ENCODE measurements at regions not wholly inside any gene's neighbourhood (a gene's known extent, or its start where the extent isn't known, plus 50 kb on each side); places are given as distances from the start of the nearest gene placed in this dataset.
"Not testable (repeated sequence)": the region's sequence is repeated elsewhere in the genome, so short reads cannot be mapped to it uniquely, and the experiment has no call there.

DNA sequence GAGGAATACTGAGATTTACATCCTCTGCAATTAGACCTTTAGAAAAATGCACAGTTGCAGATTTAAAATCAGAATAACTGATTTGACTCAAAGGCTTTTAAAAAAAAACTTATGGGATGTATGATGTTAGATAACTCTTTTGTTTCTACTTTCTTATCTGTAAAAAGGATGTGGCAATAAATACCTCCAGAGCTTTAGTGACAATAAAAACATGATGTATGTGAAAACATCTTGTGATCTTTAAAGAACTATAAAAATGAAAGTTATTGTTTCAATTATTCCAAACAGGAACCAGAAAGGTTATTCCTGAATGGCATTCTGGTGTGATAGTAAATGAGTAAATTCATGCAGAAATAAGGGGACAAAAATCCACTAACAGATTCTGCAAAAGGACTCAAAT lies 2712.2 kb upstream of the PCDH20 start:
- DNase-seq (ENCODE audit: extremely low spot score, unreplicated experiment) = no peak
- H3K27me3 Mint-ChIP-seq (ENCODE audit: unreplicated experiment) = no peaks in the 10 kb centered on the region
- no peak for TF ChIP-seq CTCF (IDR thresholded peaks at IDR 0.05)
- H3K4me3 Mint-ChIP-seq (ENCODE audit: unreplicated experiment) = no peak overlapping the region
- no peaks in the 10 kb centered on the region for H3K9me3 Mint-ChIP-seq (ENCODE audit: unreplicated experiment)
- no peaks in the 10 kb centered on the region for H3K36me3 Mint-ChIP-seq (ENCODE audit: unreplicated experiment)
- H3K4me1 Mint-ChIP-seq (ENCODE audit: unreplicated experiment) = peaks cover 28% of the 10 kb centered on the region
- H3K27ac Mint-ChIP-seq (ENCODE audit: unreplicated experiment) = no peak overlapping the region

DNA sequence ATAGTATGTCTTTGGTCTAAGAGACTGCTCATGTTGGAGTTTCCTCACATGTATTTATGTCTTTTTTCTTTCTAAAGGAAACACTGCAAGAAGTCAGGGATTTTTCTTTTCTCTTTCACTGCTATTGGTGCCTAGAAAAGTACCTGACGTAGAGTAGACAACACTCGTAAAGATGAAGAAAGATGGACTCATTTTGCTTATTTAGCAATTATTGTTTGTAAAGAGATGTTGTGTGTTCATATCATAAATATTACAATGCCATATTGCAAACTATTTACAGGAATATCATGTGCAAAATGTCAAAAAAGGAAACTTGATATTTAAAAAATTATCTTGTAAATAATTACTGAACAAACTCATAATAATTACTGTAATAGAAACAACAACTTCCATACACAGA lies 2711.5 kb upstream of the PCDH20 start:
- Mint-ChIP-seq H3K27me3 (ENCODE audit: unreplicated experiment) (no peaks in the 10 kb centered on the region), H3K36me3 (ENCODE audit: unreplicated experiment) (no peaks in the 10 kb centered on the region), H3K27ac (ENCODE audit: unreplicated experiment) (no peak overlapping the region), H3K4me1 (ENCODE audit: unreplicated experiment) (peaks cover 33% of the 10 kb centered on the region), H3K4me3 (ENCODE audit: unreplicated experiment) (no peak overlapping the region), H3K9me3 (ENCODE audit: unreplicated experiment) (no peaks in the 10 kb centered on the region)
- TF ChIP-seq CTCF (IDR thresholded peaks at IDR 0.05) = no peak
- no peak for DNase-seq (ENCODE audit: extremely low spot score, unreplicated experiment)

DNA sequence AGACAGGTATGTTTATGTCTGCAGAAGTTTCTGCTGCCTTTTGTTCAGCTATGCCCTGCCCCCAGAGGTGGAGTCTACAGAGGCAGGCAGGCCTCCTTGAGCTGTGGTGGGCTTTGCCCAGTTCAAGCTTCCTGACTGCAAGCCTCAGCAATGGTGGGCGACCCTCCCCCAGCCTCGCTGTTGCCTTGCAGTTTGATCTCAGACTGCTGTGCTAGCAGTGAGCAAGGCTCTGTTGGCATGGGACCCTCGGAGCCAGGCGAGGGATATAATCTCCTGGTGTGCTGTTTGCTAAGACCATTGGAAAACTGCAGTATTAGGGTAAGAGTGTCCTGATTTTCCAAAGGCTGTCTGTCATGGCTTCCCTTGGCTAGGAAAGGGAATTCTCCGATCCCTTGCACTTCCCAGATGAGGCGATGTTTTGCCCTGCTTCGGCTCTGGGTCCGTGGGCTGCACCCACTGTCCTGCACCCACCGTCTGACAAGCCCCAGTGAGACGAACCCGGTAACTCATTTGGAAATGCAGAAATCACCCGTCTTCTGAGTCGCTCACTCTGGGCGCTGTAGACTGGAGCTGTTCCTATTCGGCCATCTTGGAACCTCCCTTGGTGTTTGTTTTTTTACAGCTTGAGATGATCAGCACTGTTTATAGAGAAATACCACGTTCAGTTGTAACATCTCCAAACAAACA lies 2705.5 kb upstream of the PCDH20 start:
- H3K27ac Mint-ChIP-seq (ENCODE audit: unreplicated experiment); DNase-seq (ENCODE audit: extremely low spot score, unreplicated experiment); H3K27me3 Mint-ChIP-seq (ENCODE audit: unreplicated experiment); H3K4me3 Mint-ChIP-seq (ENCODE audit: unreplicated experiment); H3K36me3 Mint-ChIP-seq (ENCODE audit: unreplicated experiment): not testable (repeated sequence)
- Mint-ChIP-seq H3K9me3 (ENCODE audit: unreplicated experiment) (peaks cover 15% of the 10 kb centered on the region), H3K4me1 (ENCODE audit: unreplicated experiment) (peaks cover 20% of the 10 kb centered on the region)

DNA sequence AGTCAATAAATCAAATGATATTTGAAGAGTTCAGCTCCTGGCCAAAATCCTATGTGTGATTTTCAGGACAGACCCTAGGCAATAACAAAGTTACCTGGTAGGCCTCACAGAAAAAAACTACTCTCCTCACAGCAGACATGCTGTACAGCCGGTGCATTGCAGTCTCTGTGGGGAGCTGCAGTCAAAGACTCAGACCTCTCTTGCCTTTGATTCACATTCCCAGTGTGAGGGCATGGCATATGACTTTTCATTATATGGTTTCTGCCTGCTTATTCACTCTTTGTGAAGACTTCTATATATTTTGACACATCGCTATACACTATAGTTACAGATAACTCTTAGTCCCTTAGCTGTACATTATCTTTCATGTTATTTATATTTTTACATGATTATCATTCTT lies 2684.3 kb upstream of the PCDH20 start:
- Mint-ChIP-seq H3K4me1 (ENCODE audit: unreplicated experiment) (no peaks in the 10 kb centered on the region), H3K36me3 (ENCODE audit: unreplicated experiment) (no peaks in the 10 kb centered on the region), H3K4me3 (ENCODE audit: unreplicated experiment) (no peak overlapping the region), H3K9me3 (ENCODE audit: unreplicated experiment) (no peaks in the 10 kb centered on the region), H3K27ac (ENCODE audit: unreplicated experiment) (no peak overlapping the region), H3K27me3 (ENCODE audit: unreplicated experiment) (no peaks in the 10 kb centered on the region)
- no peak for TF ChIP-seq CTCF (IDR thresholded peaks at IDR 0.05)
- no peak for DNase-seq (ENCODE audit: extremely low spot score, unreplicated experiment)

DNA sequence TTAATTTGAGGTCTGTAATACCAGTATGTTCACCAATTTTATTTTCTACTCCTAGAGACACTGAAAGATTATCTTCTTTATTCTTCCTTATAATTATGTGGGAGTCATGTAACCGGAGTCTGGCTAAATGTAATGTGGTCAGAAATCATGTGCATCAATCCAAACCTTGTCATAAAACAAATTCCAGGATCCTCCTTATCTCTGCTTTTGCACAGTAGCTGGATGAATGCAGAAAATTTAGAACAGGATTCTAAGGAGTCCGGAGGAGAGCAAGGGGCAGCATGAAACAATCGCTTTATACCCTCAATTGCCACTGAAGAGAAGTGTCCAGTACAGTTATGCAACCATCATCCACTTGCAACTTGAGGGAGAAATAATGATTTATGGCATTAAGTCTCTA lies 2674.7 kb upstream of the PCDH20 start:
- H3K27ac Mint-ChIP-seq (ENCODE audit: unreplicated experiment) = no peak overlapping the region
- H3K4me3 Mint-ChIP-seq (ENCODE audit: unreplicated experiment) = no peak overlapping the region
- H3K4me1 Mint-ChIP-seq (ENCODE audit: unreplicated experiment) = no peaks in the 10 kb centered on the region
- TF ChIP-seq CTCF (IDR thresholded peaks at IDR 0.05) = no peak
- no peaks in the 10 kb centered on the region for H3K9me3 Mint-ChIP-seq (ENCODE audit: unreplicated experiment)
- no peaks in the 10 kb centered on the region for H3K27me3 Mint-ChIP-seq (ENCODE audit: unreplicated experiment)
- H3K36me3 Mint-ChIP-seq (ENCODE audit: unreplicated experiment) = no peaks in the 10 kb centered on the region
- no peak for DNase-seq (ENCODE audit: extremely low spot score, unreplicated experiment)

DNA sequence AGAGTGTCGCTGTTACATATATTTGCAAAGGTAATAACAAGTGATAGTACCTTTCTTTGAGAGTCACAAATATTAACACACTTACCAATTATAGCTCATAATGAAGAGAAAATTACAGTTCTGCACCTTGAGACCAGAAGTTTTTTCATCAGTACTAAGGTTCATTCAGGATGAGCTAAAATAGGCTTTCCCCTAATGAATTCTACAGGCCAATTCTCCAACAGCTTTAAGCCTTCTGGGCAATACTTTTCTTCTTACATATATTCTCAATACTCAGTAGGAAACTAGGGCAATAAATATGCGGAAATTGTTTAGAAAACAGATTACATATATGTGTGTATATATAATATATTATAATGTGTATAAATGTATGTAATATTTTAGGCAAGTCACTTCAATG lies 2672.8 kb upstream of the PCDH20 start:
- Mint-ChIP-seq H3K4me1 (ENCODE audit: unreplicated experiment) (no peaks in the 10 kb centered on the region), H3K9me3 (ENCODE audit: unreplicated experiment) (no peaks in the 10 kb centered on the region), H3K27ac (ENCODE audit: unreplicated experiment) (no peak overlapping the region), H3K36me3 (ENCODE audit: unreplicated experiment) (no peaks in the 10 kb centered on the region), H3K27me3 (ENCODE audit: unreplicated experiment) (no peaks in the 10 kb centered on the region), H3K4me3 (ENCODE audit: unreplicated experiment) (no peak overlapping the region)
- TF ChIP-seq CTCF (IDR thresholded peaks at IDR 0.05) = no peak
- no peak for DNase-seq (ENCODE audit: extremely low spot score, unreplicated experiment)
